ENCODE measurements at regions not wholly inside any gene's neighbourhood (a gene's known extent, or its start where the extent isn't known, plus 50 kb on each side); places are given as distances from the start of the nearest gene placed in this dataset.
A peak's percentile ranks its signal among the peaks of the same experiment; 100 is the strongest.

- TF ChIP-seq ATF7 (IDR thresholded peaks at IDR 0.05) (no peak), ATF7 (CRISPR knock-in tag; IDR thresholded peaks at IDR 0.05) (no peak; the same call in 1 of the 2 replicates), ZNF17 (CRISPR knock-in tag; IDR thresholded peaks at IDR 0.05) (no peak), TFE3 (CRISPR knock-in tag; IDR thresholded peaks at IDR 0.05) (peak; percentile 61; the same call in 1 of the 2 replicates), ZNF878 (CRISPR knock-in tag; IDR thresholded peaks at IDR 0.05) (no peak), ZNF614 (CRISPR knock-in tag; IDR thresholded peaks at IDR 0.05; ENCODE audit: borderline replicate concordance) (peak; percentile 77), SRSF9 (IDR thresholded peaks at IDR 0.05; ENCODE audit: borderline replicate concordance, insufficient read depth, low read depth, low read length, poor library complexity, severe bottlenecking) (no peak), PRPF4 (IDR thresholded peaks at IDR 0.05; ENCODE audit: low read depth, low read length, poor library complexity, severe bottlenecking) (no peak), ZNF7 (CRISPR knock-in tag; IDR thresholded peaks at IDR 0.05) (no peak), ZNF552 (CRISPR knock-in tag; IDR thresholded peaks at IDR 0.05; ENCODE audit: borderline replicate concordance) (no peak), BRD4 (CRISPR knock-in tag; IDR thresholded peaks at IDR 0.05) (no peak), ZNF468 (CRISPR knock-in tag; IDR thresholded peaks at IDR 0.05) (no peak), ZHX2 (IDR thresholded peaks at IDR 0.05; ENCODE audit: low read depth) (no peak), ZHX2 (CRISPR knock-in tag; IDR thresholded peaks at IDR 0.05; ENCODE audit: borderline replicate concordance) (no peak), ETV6 (CRISPR knock-in tag; conservative IDR thresholded peaks at IDR 0.05) (no peak), SMYD3 (CRISPR knock-in tag; IDR thresholded peaks at IDR 0.05) (no peak), NCOA1 (CRISPR knock-in tag; IDR thresholded peaks at IDR 0.05) (no peak), ATF2 (CRISPR knock-in tag; IDR thresholded peaks at IDR 0.05) (peak; percentile 55; the same call in 1 of the 2 replicates), SNAPC2 (CRISPR knock-in tag; IDR thresholded peaks at IDR 0.05) (no peak), ZSCAN22 (CRISPR knock-in tag; IDR thresholded peaks at IDR 0.05) (no peak), GFI1 (CRISPR knock-in tag; IDR thresholded peaks at IDR 0.05; ENCODE audit: borderline replicate concordance) (peak; percentile 85; the same call in 1 of the 2 replicates)
Measured at GRCh38 chr5:143629871-143630659, 181.9 kb upstream of the HMHB1 start (continued).

Measured in HepG2 (cell line).